HepG2 (cell line): ENCODE measurements at regions not wholly inside any gene's neighbourhood (a gene's known extent, or its start where the extent isn't known, plus 50 kb on each side); places are given as distances from the start of the nearest gene placed in this dataset.

ENCODE experiments used
- ATAC-seq: fragments of 200-7000 bp; cut with Tn5 transposase; 3 replicates; pipeline ENCODE4 v1.9.1; 2020; ENCODE audit warnings: mild to moderate bottlenecking, moderate library complexity
- BruUV-seq: library from RNA; stranded (reverse); fragments of 400-500 nt; replicated peaks from 2 replicates; lab custom pipeline; 2021; lab: Mats Ljungman, UMichigan
- CTCF ChIA-PET: fragments of 300-600 bp; formaldehyde crosslinking; extraction: SDS; loops from one replicate; lab custom pipeline; 2021; ENCODE audit warnings: low total read pairs, inconsistent platforms, low intra/inter-chr PET ratio; lab: Yijun Ruan, JAX
- POLR2A ChIA-PET: fragments of 350-600 bp; sonication (Branson Sonifier 250); formaldehyde crosslinking; loops from one replicate; lab custom pipeline; 2020; ENCODE audit warnings: antibody characterized with exemption, inconsistent platforms; lab: Yijun Ruan, JAX
- DNase-seq: peaks from one replicate; pipeline ENCODE4 v3.0.0-alpha.2; 2015; ENCODE audit warnings: low spot score
- FAIRE-seq: peaks from 3 replicates; lab custom pipeline; 2011; peaks lifted over from hg19 to GRCh38; lab: Jason Lieb, UNC
- H2AFZ ChIP-seq: one replicate; pipeline ENCODE4 v1.6.1; 2011; ENCODE audit warnings: low read length, inconsistent platforms
- H3K27ac ChIP-seq: fragments of 300-600 bp; 3 replicates; pipeline ENCODE4 v1.8.0; 2011; ENCODE audit warnings: mixed run types, mild to moderate bottlenecking, mixed read lengths, low read length, inconsistent platforms; ENCODE audit not compliant: insufficient read depth; ENCODE audit errors: extremely low read length
- H3K27me3 ChIP-seq, 2 experiments: fragments of 200-600 bp in 1 of 2; 2 replicates in 1 of 2; 3 replicates in 1 of 2; pipeline versions ENCODE4 v1.6.0 to v1.8.0; 2011; ENCODE audit warnings: low read length in 2 of 2, mild to moderate bottlenecking in 2 of 2, moderate library complexity in 2 of 2, inconsistent platforms in 1 of 2; ENCODE audit not compliant: insufficient read depth in 2 of 2, control insufficient read depth in 1 of 2
- H3K36me3 ChIP-seq, 2 experiments: fragments of 200-600 bp in 1 of 2; replicated peaks in 1 of 2; 2 replicates in 1 of 2; 3 replicates in 1 of 2; pipeline versions ENCODE4 v1.5.1 to v1.8.0; 2011; ENCODE audit warnings: low read length in 2 of 2, inconsistent platforms in 1 of 2; ENCODE audit not compliant: insufficient read depth in 2 of 2, control insufficient read depth in 1 of 2
- H3K4me1 ChIP-seq: 2 replicates; pipeline ENCODE4 v1.5.1; 2012; ENCODE audit warnings: low read length, inconsistent platforms; ENCODE audit not compliant: insufficient read depth
- H3K4me2 ChIP-seq: 2 replicates; pipeline ENCODE4 v1.6.0; 2011; ENCODE audit warnings: low read depth, low read length, inconsistent platforms
- H3K4me3 ChIP-seq, 3 experiments: fragments of 200-600 bp in 1 of 3; sonication (generic), shearing (Covaris generic) in 1 of 3; replicated peaks in 1 of 3; 2 replicates each; pipeline ENCODE4 v1.5.1; 2011 to 2016; ENCODE audit warnings: low read length in 3 of 3, inconsistent platforms in 2 of 3, low read depth in 2 of 3, mild to moderate bottlenecking in 2 of 3, control low read depth in 1 of 3, mixed read lengths in 1 of 3; ENCODE audit not compliant: insufficient read depth in 1 of 3
- H3K79me2 ChIP-seq: one replicate; pipeline ENCODE4 v1.6.1; 2011; ENCODE audit warnings: low read length, inconsistent platforms; ENCODE audit not compliant: insufficient read depth
- H3K9ac ChIP-seq: 2 replicates; pipeline ENCODE4 v1.6.0; 2011; ENCODE audit warnings: mild to moderate bottlenecking, low read depth, low read length, inconsistent platforms; ENCODE audit not compliant: insufficient read depth
- H3K9me3 ChIP-seq: 2 replicates; pipeline ENCODE4 v1.5.1; 2012; ENCODE audit warnings: mild to moderate bottlenecking, low read length
- H4K20me1 ChIP-seq: 2 replicates; pipeline ENCODE4 v1.6.0; 2011; ENCODE audit warnings: inconsistent platforms, mild to moderate bottlenecking, low read length, moderate library complexity; ENCODE audit not compliant: insufficient read depth
- ETV5 ChIP-seq: IDR thresholded peaks from 2 replicates; pipeline ENCODE4 v1.6.1; 2018; ENCODE audit warnings: missing biosample characterization, missing genetic modification reagents, inconsistent platforms, borderline replicate concordance
- NBN ChIP-seq: fragments of 450-650 bp; conservative IDR thresholded peaks from 2 replicates; pipeline ENCODE4 v1.6.1; 2017
- POGK ChIP-seq: sonication (generic); formaldehyde crosslinking; conservative IDR thresholded peaks from 2 replicates; pipeline ENCODE4 v1.8.0; 2022; ENCODE audit warnings: mild to moderate bottlenecking, moderate library complexity, missing genetic modification reagents
- RAD21 ChIP-seq: fragments of 450-650 bp; formaldehyde crosslinking; IDR thresholded peaks from 2 replicates; pipeline ENCODE4 v1.5.0; 2020; ENCODE audit warnings: mild to moderate bottlenecking
- SAP130 ChIP-seq: IDR thresholded peaks from 2 replicates; pipeline ENCODE4 v1.6.1; 2016; ENCODE audit warnings: low read depth
- TSC22D2 ChIP-seq: sonication (generic); formaldehyde crosslinking; IDR thresholded peaks from 2 replicates; pipeline ENCODE4 v1.5.1; 2020; ENCODE audit warnings: missing genetic modification reagents, mild to moderate bottlenecking, borderline replicate concordance
- ZBTB25 ChIP-seq: IDR thresholded peaks from 2 replicates; pipeline ENCODE4 v1.6.1; 2018; ENCODE audit warnings: missing genetic modification reagents
- ZBTB7A ChIP-seq: sonication (generic); formaldehyde crosslinking; IDR thresholded peaks from 2 replicates; pipeline ENCODE4 v1.8.0; 2022; ENCODE audit warnings: mild to moderate bottlenecking, missing genetic modification reagents
- ZMYM2 ChIP-seq: sonication (generic); formaldehyde crosslinking; IDR thresholded peaks from 2 replicates; pipeline ENCODE4 v1.8.0; 2022; ENCODE audit warnings: mild to moderate bottlenecking, missing genetic modification reagents
- ZNF263 ChIP-seq: sonication (generic); formaldehyde crosslinking; IDR thresholded peaks from 2 replicates; pipeline ENCODE4 v1.4.0; 2020; ENCODE audit warnings: missing genetic modification reagents
- ZNF280B ChIP-seq: sonication (generic); formaldehyde crosslinking; IDR thresholded peaks from 2 replicates; pipeline ENCODE4 v1.5.0; 2020; ENCODE audit warnings: missing genetic modification reagents, mild to moderate bottlenecking, borderline replicate concordance
- ZNF382 ChIP-seq: sonication (generic); formaldehyde crosslinking; IDR thresholded peaks from 2 replicates; pipeline ENCODE4 v1.5.0; 2020; ENCODE audit warnings: missing genetic modification reagents, mild to moderate bottlenecking, borderline replicate concordance
- ZNF512B ChIP-seq: sonication (generic); formaldehyde crosslinking; IDR thresholded peaks from 2 replicates; pipeline ENCODE4 v1.5.1; 2020; ENCODE audit warnings: missing genetic modification reagents, mild to moderate bottlenecking, borderline replicate concordance
- ZNF598 ChIP-seq: sonication (generic); formaldehyde crosslinking; IDR thresholded peaks from 2 replicates; pipeline ENCODE4 v1.5.1; 2020; ENCODE audit warnings: mild to moderate bottlenecking, missing genetic modification reagents, borderline replicate concordance
- ZNF607 ChIP-seq: sonication (generic); formaldehyde crosslinking; IDR thresholded peaks from 2 replicates; pipeline ENCODE4 v1.5.1; 2020; ENCODE audit warnings: missing genetic modification reagents, mild to moderate bottlenecking, borderline replicate concordance
- ZNF883 ChIP-seq: sonication (generic); formaldehyde crosslinking; IDR thresholded peaks from 2 replicates; pipeline ENCODE4 v1.5.1; 2020; ENCODE audit warnings: mild to moderate bottlenecking, missing genetic modification reagents; ENCODE audit errors: not compliant biosample characterization
- WGBS: methylation state at CpG from one replicate; pipeline ENCODE4 v1.1.6; 2017; ENCODE audit warnings: low lambda C conversion rate; 5-methylcytosine and 5-hydroxymethylcytosine counted together
- in situ Hi-C: cut with HindIII; loops from 2 replicates; pipeline ENCODE4 v1.10.0; 2017; ENCODE audit warnings: low pct_unique_long_range_greater_than_20kb; ENCODE audit not compliant: extremely low pct_ligation_motif_present
- intact Hi-C: fragments of 100-400 bp; cut with micrococcal nuclease; formaldehyde crosslinking; loops from one replicate; pipeline ENCODE4 v1.10.0; 2022; ENCODE audit not compliant: unreplicated experiment

- Histone ChIP-seq H3K4me2 (peak overlapping the region; percentile 52), H2AFZ (no peak overlapping the region), H3K27ac (no peak overlapping the region), H3K79me2 (no peaks in the 10 kb centered on the region), H3K9me3 (no peaks in the 10 kb centered on the region), H3K27me3 (peaks cover 16 to 59% of the 10 kb centered on the region in 2 experiments), H3K36me3 (no peaks in the 10 kb centered on the region), H3K9ac (no peak overlapping the region), H3K4me1 (peaks cover 69% of the 10 kb centered on the region), H3K4me3 (peak overlapping the region in 1 of 3 experiments; percentile 26; a peak in 1 of 6 replicates), H4K20me1 (no peaks in the 10 kb centered on the region)
- in situ Hi-C loops: no loop called here
- DNase-seq (no peak), FAIRE-seq (no peak), ATAC-seq (peak; percentile 46)
- intact Hi-C loops: loop anchor here (5.0 to 10.0 kb wide), 2 partner anchors 55 to 93 kb away; no protein-coding TSS in a partner anchor
- CTCF ChIA-PET: interaction anchor here (1.4 kb wide), 1 partner anchor 176 kb away, joined by 4 read pairs; no protein-coding TSS in a partner anchor
- POLR2A ChIA-PET: interaction anchor here (2.5 kb wide), 1 partner anchor 61 kb away, joined by 10 read pairs; no protein-coding TSS in a partner anchor
- no TSS peak for BruUV-seq
- WGBS: 44% methylated on average over 4 of the region's 11 CpGs
- TF ChIP-seq ZNF883 (peak; percentile 35), RAD21 (CRISPR knock-in tag) (peak; percentile 40), ZMYM2 (CRISPR knock-in tag) (no peak), POGK (CRISPR knock-in tag) (0 out of 2 replicates have a peak, but pooled peaks have one; percentile 33), ZBTB7A (CRISPR knock-in tag) (0 out of 2 replicates have a peak, but pooled peaks have one; percentile 9), TSC22D2 (CRISPR knock-in tag) (no peak), ZNF263 (CRISPR knock-in tag) (peak; percentile 29; the same call in 1 of the 2 replicates), NBN (no peak), ZNF607 (CRISPR knock-in tag) (0 out of 2 replicates have a peak, but pooled peaks have one; percentile 11), ZBTB25 (CRISPR knock-in tag) (0 out of 2 replicates have a peak, but pooled peaks have one; percentile 29), ETV5 (0 out of 2 replicates have a peak, but pooled peaks have one; percentile 3), ZNF280B (CRISPR knock-in tag) (peak; percentile 7; the same call in 1 of the 2 replicates), ZNF382 (CRISPR knock-in tag) (no peak), ZNF512B (CRISPR knock-in tag) (0 out of 2 replicates have a peak, but pooled peaks have one; percentile 51), SAP130 (CRISPR knock-in tag) (no peak), ZNF598 (CRISPR knock-in tag) (peak; percentile 56; the same call in 1 of the 2 replicates)
Observed at GRCh38 chr9:134267305-134267880, 58.9 kb upstream of the RXRA start.
